ENCODE measurements at regions not wholly inside any gene's neighbourhood (a gene's known extent, or its start where the extent isn't known, plus 50 kb on each side); places are given as distances from the start of the nearest gene placed in this dataset.

DNA sequence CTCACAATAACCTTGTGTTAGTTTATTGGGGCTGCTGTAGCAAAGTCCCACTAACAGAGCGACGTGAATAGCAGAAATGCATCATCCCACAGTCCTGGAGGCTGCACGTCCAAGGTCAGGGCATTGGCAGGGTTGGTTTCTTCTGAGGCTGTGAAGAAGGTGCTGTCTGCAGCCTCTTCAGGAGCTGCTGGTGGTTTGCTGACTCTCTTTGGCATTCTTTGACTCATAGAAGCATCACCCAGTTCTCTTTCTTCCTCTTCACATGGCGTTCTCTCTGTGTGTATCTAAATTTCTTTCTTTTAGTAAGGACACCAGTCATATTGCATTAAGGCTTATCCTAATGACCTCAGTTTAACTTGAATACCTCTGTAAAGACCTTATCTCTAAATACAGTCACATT is 428.4 kb upstream of the KLF6 start:
- peaks cover 0 to 23% (median 6%) of the 10 kb centered on the region in 4 donors for H3K4me1 ChIP-seq
- H3K36me3 ChIP-seq: no peaks in the 10 kb centered on the region
- no peaks in the 10 kb centered on the region for H3K9me3 ChIP-seq
- intact Hi-C loops (cut with DNase I): no loop called here
- no peaks in the 10 kb centered on the region for H3K27me3 ChIP-seq
- TF ChIP-seq EP300 (IDR thresholded peaks at IDR 0.05) (no peak), POLR2AphosphoS5 (IDR thresholded peaks at IDR 0.05) (no peak), POLR2A (IDR thresholded peaks at IDR 0.05) (no peak)
- TF ChIP-seq, protein P1, sequence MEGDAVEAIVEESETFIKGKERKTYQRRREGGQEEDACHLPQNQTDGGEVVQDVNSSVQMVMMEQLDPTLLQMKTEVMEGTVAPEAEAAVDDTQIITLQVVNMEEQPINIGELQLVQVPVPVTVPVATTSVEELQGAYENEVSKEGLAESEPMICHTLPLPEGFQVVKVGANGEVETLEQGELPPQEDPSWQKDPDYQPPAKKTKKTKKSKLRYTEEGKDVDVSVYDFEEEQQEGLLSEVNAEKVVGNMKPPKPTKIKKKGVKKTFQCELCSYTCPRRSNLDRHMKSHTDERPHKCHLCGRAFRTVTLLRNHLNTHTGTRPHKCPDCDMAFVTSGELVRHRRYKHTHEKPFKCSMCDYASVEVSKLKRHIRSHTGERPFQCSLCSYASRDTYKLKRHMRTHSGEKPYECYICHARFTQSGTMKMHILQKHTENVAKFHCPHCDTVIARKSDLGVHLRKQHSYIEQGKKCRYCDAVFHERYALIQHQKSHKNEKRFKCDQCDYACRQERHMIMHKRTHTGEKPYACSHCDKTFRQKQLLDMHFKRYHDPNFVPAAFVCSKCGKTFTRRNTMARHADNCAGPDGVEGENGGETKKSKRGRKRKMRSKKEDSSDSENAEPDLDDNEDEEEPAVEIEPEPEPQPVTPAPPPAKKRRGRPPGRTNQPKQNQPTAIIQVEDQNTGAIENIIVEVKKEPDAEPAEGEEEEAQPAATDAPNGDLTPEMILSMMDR (IDR thresholded peaks at IDR 0.05): no peak
- H3K4me3 ChIP-seq: no peak overlapping the region
- H3K27ac ChIP-seq: no peak overlapping the region
- no peak for DNase-seq
- 39 to 79% methylated on average over 4 of the region's 4 CpGs for WGBS, 2 donors

DNA sequence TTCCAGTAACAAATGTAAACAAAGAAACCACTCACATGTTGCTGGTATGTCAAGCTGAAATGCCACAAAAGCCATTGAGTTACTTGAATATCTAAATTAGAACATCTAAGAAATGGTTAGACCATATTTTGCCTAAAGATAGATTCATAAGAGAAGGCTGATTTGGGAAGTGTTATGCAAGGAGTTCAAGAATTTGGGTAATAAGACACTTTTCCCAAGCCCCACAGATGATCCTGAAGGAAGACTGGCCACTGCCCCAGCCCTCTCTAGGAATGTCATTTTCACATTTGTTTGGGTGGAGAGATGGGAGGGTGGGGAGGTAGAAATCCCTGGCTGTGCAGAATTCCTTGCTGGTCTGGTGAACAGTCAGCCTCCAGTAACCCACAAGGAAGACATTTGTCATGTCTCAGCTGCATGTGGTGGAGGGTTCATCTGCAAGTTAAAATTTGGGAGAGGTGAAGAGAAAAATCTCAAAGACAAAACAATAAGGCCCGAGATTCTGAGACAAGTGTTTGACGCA is 427.2 kb upstream of the KLF6 start:
- H3K4me1 ChIP-seq: peaks cover 0 to 15% (median 3%) of the 10 kb centered on the region in 4 donors
- 94 to 98% methylated on average over 2 of the region's 2 CpGs for WGBS, 2 donors
- intact Hi-C loops (cut with DNase I): no loop called here
- TF ChIP-seq EP300 (IDR thresholded peaks at IDR 0.05) (no peak), POLR2AphosphoS5 (IDR thresholded peaks at IDR 0.05) (no peak), POLR2A (IDR thresholded peaks at IDR 0.05) (no peak)
- TF ChIP-seq, protein P1 (IDR thresholded peaks at IDR 0.05): no peak
- no peaks in the 10 kb centered on the region for H3K27me3 ChIP-seq
- no peaks in the 10 kb centered on the region for H3K36me3 ChIP-seq
- no peak overlapping the region for H3K4me3 ChIP-seq
- DNase-seq: no peak
- H3K9me3 ChIP-seq: no peaks in the 10 kb centered on the region
- no peak overlapping the region for H3K27ac ChIP-seq

DNA sequence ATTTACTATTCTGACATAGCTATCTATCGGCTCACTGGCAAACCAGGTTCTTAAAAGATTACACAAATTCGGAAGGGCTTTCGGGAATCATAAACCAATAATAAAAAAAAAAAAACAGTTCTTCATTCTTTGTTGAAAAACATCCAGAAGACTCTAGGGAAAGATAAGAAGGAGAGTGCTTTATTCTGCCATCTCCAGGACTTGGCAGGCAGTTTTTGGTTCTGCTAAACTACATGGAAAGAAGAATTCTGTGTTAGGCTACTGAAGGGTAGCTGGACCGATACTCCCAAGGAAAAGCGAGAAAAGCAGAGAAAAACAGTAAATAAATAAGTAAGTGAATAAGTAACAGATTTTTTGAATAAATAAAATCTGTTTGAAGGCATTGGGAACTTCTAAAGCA is 423.5 kb upstream of the KLF6 start:
- H3K27me3 ChIP-seq: no peaks in the 10 kb centered on the region

DNA sequence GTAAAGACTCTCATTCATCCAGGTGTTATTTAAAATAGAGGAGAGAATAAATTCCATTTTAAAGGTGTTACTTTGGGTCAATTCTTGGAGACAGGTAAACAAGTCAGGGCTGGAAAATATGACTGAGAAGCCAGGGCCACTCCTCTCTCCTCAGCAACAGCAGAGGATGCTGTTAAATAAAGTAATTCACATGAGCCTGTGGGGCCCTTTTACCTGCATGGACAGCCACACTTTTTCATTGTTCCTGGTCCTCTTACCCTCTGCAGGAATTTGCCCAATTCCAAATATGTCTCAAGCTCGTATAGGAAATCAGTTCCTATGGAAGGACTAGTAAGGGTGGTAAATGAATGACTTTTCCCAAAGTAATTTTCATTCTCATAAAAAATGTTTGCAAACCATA is 420.1 kb upstream of the KLF6 start:
- Histone ChIP-seq H3K36me3 (no peaks in the 10 kb centered on the region), H3K27ac (no peak overlapping the region), H3K9me3 (no peaks in the 10 kb centered on the region), H3K27me3 (no peaks in the 10 kb centered on the region), H3K4me3 (no peak overlapping the region), H3K4me1 (no peaks in the 10 kb centered on the region)
- DNase-seq: no peak
- 20 to 63% methylated on average over 1 of the region's 1 CpG for whole genome bisulfite sequencing, 2 donors
- TF ChIP-seq EP300 (IDR thresholded peaks at IDR 0.05) (no peak), POLR2AphosphoS5 (IDR thresholded peaks at IDR 0.05) (no peak), POLR2A (IDR thresholded peaks at IDR 0.05) (no peak)
- TF ChIP-seq, protein P1 (IDR thresholded peaks at IDR 0.05): no peak
- intact Hi-C loops (cut with DNase I): no loop called here

More for the DNA sequence above, 423.5 kb upstream of the KLF6 start:
- Histone ChIP-seq H3K4me3 (no peak overlapping the region), H3K36me3 (no peaks in the 10 kb centered on the region), H3K27ac (no peak overlapping the region), H3K9me3 (no peaks in the 10 kb centered on the region), H3K4me1 (no peaks in the 10 kb centered on the region)
- DNase-seq: no peak
- 48 to 78% methylated on average over 5 of the region's 5 CpGs for WGBS, 2 donors
- no peak for TF ChIP-seq EP300 (IDR thresholded peaks at IDR 0.05)
- TF ChIP-seq, protein P1 (IDR thresholded peaks at IDR 0.05): no peak
- TF ChIP-seq POLR2AphosphoS5 (IDR thresholded peaks at IDR 0.05): no peak
- no peak for TF ChIP-seq POLR2A (IDR thresholded peaks at IDR 0.05)
- intact Hi-C loops (cut with DNase I): no loop called here

DNA sequence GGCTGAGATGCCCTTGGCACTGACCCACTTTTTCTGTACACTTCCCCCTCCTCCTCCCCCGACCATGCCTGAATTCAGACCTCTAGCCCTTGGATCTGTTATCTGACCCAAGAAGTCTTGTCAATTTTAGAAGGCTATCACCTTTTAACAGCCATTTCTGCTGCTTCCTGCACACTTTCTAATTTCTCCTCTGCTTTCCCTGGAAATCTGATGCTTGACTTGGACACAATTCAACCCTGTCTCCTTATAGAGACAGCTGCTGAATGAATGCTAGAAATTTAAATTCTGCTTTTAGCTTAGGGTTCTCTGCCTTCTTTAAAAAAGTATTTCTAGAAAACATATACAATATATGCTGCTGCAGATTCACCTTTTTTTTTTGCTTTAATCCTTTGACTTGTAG is 417.9 kb upstream of the KLF6 start:
- TF ChIP-seq POLR2AphosphoS5 (IDR thresholded peaks at IDR 0.05) (no peak), POLR2A (IDR thresholded peaks at IDR 0.05) (no peak), EP300 (IDR thresholded peaks at IDR 0.05) (no peak)
- TF ChIP-seq, protein P1 (IDR thresholded peaks at IDR 0.05): no peak
- Histone ChIP-seq H3K27me3 (no peaks in the 10 kb centered on the region), H3K4me1 (peaks cover 0 to 14% (median 6%) of the 10 kb centered on the region in 4 donors), H3K27ac (no peak overlapping the region), H3K36me3 (no peaks in the 10 kb centered on the region), H3K4me3 (no peak overlapping the region), H3K9me3 (no peaks in the 10 kb centered on the region)
- intact Hi-C loops (cut with DNase I): no loop called here
- no peak for DNase-seq
- 75 to 86% methylated on average over 1 of the region's 1 CpG for WGBS, 2 donors

All from sigmoid colon (tissue), 6 donors.